ENCODE measurements at regions not wholly inside any gene's neighbourhood (a gene's known extent, or its start where the extent isn't known, plus 50 kb on each side); places are given as distances from the start of the nearest gene placed in this dataset.

DNA sequence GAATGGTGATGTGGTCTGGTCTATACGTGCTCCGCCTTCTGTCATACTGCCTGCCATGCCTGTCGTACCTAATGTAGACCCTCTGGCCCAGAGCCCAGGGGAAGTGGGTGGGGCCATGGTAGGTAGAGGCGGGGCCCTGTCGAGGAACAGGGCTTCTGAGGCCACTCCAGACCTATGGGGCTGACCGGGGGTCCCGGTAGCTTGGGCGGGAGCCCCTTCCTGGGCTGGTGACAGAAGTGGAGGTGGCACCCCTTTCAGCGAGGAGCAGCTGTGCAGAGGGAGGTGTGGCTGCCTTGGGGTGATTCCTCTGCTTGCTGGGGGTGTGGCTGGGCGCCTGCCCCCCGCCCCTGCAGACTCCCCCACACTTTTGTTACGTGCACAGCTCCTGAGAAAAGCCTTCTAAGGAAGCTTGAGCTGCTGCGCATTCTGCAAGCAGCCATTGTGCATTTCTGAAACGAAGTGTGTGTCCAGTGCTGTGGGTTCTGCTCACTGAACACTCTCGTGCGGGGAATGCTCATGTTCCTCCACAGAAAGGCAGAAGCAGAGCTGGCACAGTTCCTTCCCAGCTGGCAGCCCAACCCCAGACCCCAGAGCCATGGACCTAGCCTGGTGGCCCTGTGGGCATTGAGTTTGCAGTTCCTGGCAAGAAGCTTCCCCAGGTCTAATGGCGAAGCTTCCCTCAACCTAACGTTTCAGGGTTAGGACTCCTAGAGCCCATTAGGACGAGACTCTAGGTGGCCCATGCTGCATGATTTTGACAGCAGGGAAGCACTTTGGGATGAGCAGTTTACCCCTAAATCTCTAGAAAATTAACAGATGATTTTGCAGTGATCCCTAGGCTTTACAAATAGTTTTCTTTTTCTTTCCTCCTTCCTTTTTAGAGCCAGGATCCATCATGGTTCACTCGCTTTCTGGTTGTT, 72.7 kb upstream of the HGFAC start:
- TF ChIP-seq CTCF (IDR thresholded peaks at IDR 0.05): no peak
- TF ChIP-seq POLR2A (IDR thresholded peaks at IDR 0.05): no peak
- TF ChIP-seq POLR2AphosphoS5 (IDR thresholded peaks at IDR 0.05): no peak
- TF ChIP-seq EP300 (IDR thresholded peaks at IDR 0.05): no peak
